ENCODE measurements at regions not wholly inside any gene's neighbourhood (a gene's known extent, or its start where the extent isn't known, plus 50 kb on each side); places are given as distances from the start of the nearest gene placed in this dataset.

GRCh38 chr10:36349445-36350078 is 707.5 kb upstream of the FZD8 start:
- no peak for TF ChIP-seq EP300 (IDR thresholded peaks at IDR 0.05)
- no peak for TF ChIP-seq POLR2A (IDR thresholded peaks at IDR 0.05)
- no peak for TF ChIP-seq POLR2AphosphoS5 (IDR thresholded peaks at IDR 0.05)
- no peak for TF ChIP-seq CTCF (IDR thresholded peaks at IDR 0.05)
